Lower leg skin (tissue), 4 donors: ENCODE measurements at regions not wholly inside any gene's neighbourhood (a gene's known extent, or its start where the extent isn't known, plus 50 kb on each side); places are given as distances from the start of the nearest gene placed in this dataset.
"Not testable (repeated sequence)": the region's sequence is repeated elsewhere in the genome, so short reads cannot be mapped to it uniquely, and the experiment has no call there.

Source experiments
- DNase-seq, 2 donors: peaks; one replicate each; pipeline ENCODE4 v3.0.0-alpha.2; 2019; ENCODE audit warnings: low spot score in 2 of 2
- H3K4me3 ChIP-seq: fragments of 200-600 bp; sonication (generic); 2 replicates; pipeline ENCODE4 v1.5.1; 2017; ENCODE audit warnings: mild to moderate bottlenecking, low read depth; ENCODE audit not compliant: poor library complexity, severe bottlenecking
- POLR2A ChIP-seq, 2 donors: fragments of 450-650 bp; IDR thresholded peaks; one replicate each; pipeline ENCODE4 v1.6.1; 2016 to 2017; ENCODE audit warnings: antibody characterized with exemption in 2 of 2, mild to moderate bottlenecking in 1 of 2, moderate library complexity in 1 of 2
- WGBS, 2 donors: methylation state at CpG; one replicate each; pipeline ENCODE4 v1.1.5; 2018; 5-methylcytosine and 5-hydroxymethylcytosine counted together
- intact Hi-C: fragments of 100-400 bp; cut with DNase I; formaldehyde crosslinking; loops from one replicate; pipeline ENCODE4 v1.15.0; 2023; ENCODE audit warnings: low total_unique reads
- TF ChIP-seq, protein P1 (sequence below), 3 donors: fragments of 450-650 bp; IDR thresholded peaks; one replicate each; pipeline ENCODE4 v1.5.1; 2016; ENCODE audit warnings: antibody characterized with exemption in 3 of 3, mild to moderate bottlenecking in 3 of 3, moderate library complexity in 2 of 3

DNA sequence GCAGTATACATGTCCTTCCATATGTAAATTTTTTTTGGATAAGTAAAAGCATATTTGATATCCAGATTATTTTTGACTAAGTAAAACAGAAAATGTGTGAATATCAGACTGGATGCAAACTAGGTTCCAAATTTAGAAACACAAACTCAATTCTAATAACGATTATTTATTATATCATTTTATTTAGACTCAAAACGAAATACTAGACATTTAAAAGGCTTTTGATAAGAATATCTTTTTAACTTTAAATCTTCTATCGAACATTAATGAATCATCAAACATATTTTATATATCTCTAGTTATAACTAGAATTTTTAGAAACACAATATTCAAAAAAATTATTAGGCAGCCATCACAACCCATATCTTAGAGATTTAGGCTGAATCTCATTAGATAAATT, 195.2 kb upstream of the KCND2 start:
- TF ChIP-seq, protein P1, sequence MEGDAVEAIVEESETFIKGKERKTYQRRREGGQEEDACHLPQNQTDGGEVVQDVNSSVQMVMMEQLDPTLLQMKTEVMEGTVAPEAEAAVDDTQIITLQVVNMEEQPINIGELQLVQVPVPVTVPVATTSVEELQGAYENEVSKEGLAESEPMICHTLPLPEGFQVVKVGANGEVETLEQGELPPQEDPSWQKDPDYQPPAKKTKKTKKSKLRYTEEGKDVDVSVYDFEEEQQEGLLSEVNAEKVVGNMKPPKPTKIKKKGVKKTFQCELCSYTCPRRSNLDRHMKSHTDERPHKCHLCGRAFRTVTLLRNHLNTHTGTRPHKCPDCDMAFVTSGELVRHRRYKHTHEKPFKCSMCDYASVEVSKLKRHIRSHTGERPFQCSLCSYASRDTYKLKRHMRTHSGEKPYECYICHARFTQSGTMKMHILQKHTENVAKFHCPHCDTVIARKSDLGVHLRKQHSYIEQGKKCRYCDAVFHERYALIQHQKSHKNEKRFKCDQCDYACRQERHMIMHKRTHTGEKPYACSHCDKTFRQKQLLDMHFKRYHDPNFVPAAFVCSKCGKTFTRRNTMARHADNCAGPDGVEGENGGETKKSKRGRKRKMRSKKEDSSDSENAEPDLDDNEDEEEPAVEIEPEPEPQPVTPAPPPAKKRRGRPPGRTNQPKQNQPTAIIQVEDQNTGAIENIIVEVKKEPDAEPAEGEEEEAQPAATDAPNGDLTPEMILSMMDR (IDR thresholded peaks at IDR 0.05): no peak
- no peak for TF ChIP-seq POLR2A (IDR thresholded peaks at IDR 0.05)
- DNase-seq: no peak
- no peak overlapping the region for H3K4me3 ChIP-seq
- WGBS, 2 donors: 77 to 78% methylated on average over 3 of the region's 3 CpGs
- intact Hi-C loops: no loop called here

DNA sequence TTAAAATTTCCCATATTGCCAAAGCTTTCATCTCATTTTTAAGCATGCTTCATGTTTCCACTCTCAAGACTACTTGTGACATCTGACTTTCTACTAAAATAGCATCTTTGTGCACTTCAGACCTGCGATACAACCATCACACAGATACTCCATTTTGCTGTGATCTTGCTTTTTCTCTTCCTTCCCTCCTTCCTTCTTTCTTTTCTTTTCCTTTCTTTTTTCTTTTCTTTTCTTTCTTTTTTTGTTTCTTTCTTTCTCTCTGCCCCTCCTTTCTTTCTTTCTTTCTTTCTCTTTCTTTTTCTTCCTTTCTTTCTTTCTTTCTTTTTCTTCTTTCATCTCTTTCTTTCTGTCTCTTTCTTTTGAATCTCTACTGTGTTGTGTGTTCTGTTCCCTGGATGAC, 194.0 kb upstream of the KCND2 start:
- TF ChIP-seq, protein P1 (IDR thresholded peaks at IDR 0.05): no peak
- no peak for TF ChIP-seq POLR2A (IDR thresholded peaks at IDR 0.05)
- no peak overlapping the region for H3K4me3 ChIP-seq
- no peak for DNase-seq
- intact Hi-C loops: no loop called here
- WGBS, 2 donors: 74 to 81% methylated on average over 1 of the region's 1 CpG

DNA sequence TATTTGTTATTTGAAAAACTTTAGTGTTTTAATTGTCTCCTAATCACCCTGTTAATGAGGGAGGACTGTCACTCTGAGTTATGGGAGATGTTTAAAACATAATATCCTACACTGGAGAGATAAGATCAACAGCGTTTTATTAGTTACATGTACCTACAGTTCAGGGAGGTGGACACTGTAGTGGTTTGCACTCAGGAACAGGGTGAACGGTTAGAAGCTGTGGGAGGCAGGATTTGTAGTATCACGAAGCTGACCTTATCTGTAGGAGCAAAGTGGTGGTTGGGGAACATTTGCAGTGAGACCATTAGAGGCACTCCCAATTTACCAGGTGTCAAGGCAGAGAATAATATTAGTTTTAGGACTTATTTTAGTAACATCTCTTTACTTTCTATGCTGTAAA, 193.3 kb upstream of the KCND2 start:
- DNase-seq: no peak
- intact Hi-C loops: no loop called here
- no peak overlapping the region for H3K4me3 ChIP-seq
- 43 to 50% methylated on average over 3 of the region's 3 CpGs for WGBS, 2 donors
- TF ChIP-seq, protein P1 (IDR thresholded peaks at IDR 0.05): no peak
- TF ChIP-seq POLR2A (IDR thresholded peaks at IDR 0.05): no peak

DNA sequence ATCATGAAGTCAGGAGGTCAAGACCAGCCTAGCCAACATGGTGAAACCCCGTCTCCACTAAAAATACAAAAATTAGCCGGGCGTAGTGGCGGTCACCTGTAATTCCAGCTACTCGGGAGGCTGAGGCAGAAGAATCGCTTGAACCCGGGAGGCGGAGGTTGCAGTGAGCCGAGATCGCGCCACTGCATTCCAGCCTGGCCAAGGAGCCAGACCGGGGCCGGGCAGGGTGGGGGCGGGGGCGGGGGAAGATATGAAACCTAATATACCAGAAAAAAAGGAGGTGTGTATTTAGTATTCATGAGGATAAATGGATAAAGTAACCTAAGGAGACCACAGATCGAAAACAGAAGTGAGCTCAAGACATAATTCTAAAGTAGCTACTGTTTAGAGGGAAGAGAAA, 186.5 kb upstream of the KCND2 start:
- DNase-seq, intact Hi-C loops, H3K4me3 ChIP-seq: not testable (repeated sequence)
- 86 to 89% methylated on average over 16 of the region's 16 CpGs for WGBS, 2 donors

DNA sequence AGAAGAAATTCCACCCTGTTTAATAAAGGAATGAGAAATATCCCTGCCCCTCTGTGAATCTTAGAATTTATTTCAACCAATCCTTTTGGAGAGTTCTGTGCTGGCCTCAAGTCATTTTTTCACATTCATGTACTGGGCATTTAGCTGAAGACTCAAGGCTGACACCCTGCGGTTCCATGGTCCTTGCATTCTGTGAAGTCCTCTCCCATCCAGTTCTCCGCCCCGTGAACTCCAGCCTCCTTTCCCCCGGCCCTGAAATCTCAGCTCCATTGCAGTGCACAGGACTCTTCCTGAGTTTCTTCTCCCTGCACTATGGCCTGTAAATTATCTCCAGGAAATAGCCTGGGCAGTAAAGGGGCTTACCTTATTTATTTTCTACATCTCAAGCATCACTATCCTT, 183.0 kb upstream of the KCND2 start:
- DNase-seq: no peak
- intact Hi-C loops: no loop called here
- WGBS, 2 donors: 74 to 86% methylated on average over 4 of the region's 4 CpGs
- no peak overlapping the region for H3K4me3 ChIP-seq
- TF ChIP-seq POLR2A (IDR thresholded peaks at IDR 0.05): no peak
- TF ChIP-seq, protein P1 (IDR thresholded peaks at IDR 0.05): no peak

DNA sequence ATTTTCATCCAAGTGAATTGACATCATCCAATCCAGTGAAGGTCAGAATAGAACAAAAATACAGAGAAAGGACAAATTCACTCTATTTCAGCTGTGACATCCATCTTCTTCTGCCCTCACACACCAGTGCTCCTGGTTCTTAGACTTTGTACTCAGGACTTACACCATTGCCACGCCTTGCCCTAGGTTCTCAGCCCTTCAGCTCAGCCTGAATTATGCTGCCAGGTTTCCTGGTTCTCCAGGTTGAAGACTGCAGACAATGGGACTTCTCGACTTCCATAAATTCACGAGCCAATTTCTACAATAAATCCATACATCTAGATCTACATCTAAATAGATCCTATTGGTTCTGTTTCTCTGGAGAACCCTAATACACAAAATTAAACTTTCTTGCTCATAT, 181.2 kb upstream of the KCND2 start:
- H3K4me3 ChIP-seq: no peak overlapping the region
- WGBS, 2 donors: 92 to 93% methylated on average over 3 of the region's 3 CpGs
- no peak for DNase-seq
- intact Hi-C loops: no loop called here
- TF ChIP-seq, protein P1 (IDR thresholded peaks at IDR 0.05): no peak
- no peak for TF ChIP-seq POLR2A (IDR thresholded peaks at IDR 0.05)
